ENCODE measurements at regions not wholly inside any gene's neighbourhood (a gene's known extent, or its start where the extent isn't known, plus 50 kb on each side); places are given as distances from the start of the nearest gene placed in this dataset.

DNA sequence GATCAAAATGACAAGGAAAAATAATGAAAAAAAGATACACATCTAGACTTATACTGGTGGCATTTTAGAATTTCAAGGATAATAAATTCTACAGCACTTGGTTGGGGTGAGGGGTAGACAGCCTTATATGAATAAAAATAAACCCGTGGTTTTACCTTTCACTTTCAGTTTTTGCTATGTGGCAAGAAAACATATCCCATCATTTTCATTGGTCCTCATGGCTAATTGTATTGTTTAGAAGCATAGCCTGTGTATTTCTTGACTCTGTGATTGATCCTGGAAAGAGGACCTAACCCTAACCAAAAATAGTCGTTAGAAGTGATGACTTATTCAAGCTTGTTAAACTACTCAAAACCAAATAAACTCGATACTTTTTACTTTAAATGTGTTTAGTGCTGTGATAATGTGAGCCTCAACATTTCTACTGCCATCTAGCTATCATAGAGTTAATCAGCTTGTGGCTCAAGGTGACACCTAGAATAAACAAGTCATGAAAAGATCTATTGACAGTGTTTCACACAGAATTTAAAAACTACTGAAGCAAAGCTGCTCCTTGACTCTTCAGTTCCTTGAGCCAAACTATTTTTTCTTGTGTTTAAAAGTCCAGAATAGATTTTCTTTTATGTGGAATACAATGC, 153.3 kb upstream of the IZUMO3 start:
- TF ChIP-seq, protein P1, sequence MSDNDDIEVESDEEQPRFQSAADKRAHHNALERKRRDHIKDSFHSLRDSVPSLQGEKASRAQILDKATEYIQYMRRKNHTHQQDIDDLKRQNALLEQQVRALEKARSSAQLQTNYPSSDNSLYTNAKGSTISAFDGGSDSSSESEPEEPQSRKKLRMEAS (IDR thresholded peaks at IDR 0.05) = no peak
- TF ChIP-seq FOXM1 (IDR thresholded peaks at IDR 0.05; ENCODE audit: borderline replicate concordance, low read depth) = no peak
- TF ChIP-seq CREB1 (IDR thresholded peaks at IDR 0.05; ENCODE audit: low read depth) = no peak
- TF ChIP-seq TAF1 (IDR thresholded peaks at IDR 0.05; ENCODE audit: low read depth) = no peak
- no peak for TF ChIP-seq ZBTB7A (IDR thresholded peaks at IDR 0.05; ENCODE audit: low read depth)
- TF ChIP-seq, protein P2, sequence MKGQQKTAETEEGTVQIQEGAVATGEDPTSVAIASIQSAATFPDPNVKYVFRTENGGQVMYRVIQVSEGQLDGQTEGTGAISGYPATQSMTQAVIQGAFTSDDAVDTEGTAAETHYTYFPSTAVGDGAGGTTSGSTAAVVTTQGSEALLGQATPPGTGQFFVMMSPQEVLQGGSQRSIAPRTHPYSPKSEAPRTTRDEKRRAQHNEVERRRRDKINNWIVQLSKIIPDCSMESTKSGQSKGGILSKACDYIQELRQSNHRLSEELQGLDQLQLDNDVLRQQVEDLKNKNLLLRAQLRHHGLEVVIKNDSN (IDR thresholded peaks at IDR 0.05) = no peak
- no peak for TF ChIP-seq EP300 (IDR thresholded peaks at IDR 0.05; ENCODE audit: borderline replicate concordance)
- TF ChIP-seq YY1 (IDR thresholded peaks at IDR 0.05; ENCODE audit: low read depth) = no peak
- TF ChIP-seq TEAD4 (IDR thresholded peaks at IDR 0.05) = no peak
- TF ChIP-seq RAD21 (IDR thresholded peaks at IDR 0.05; ENCODE audit: low read depth) = no peak
- TF ChIP-seq CEBPB (IDR thresholded peaks at IDR 0.05) = no peak
- TF ChIP-seq TCF12 (IDR thresholded peaks at IDR 0.05; ENCODE audit: low read depth) = no peak
